GM18520 (cell line): ENCODE measurements at regions not wholly inside any gene's neighbourhood (a gene's known extent, or its start where the extent isn't known, plus 50 kb on each side); places are given as distances from the start of the nearest gene placed in this dataset.

Experiments used
- ATAC-seq: cut with Tn5 transposase; IDR thresholded peaks from one replicate; pipeline ENCODE4 v1.9.1; 2021; ENCODE audit not compliant: unreplicated experiment

DNA sequence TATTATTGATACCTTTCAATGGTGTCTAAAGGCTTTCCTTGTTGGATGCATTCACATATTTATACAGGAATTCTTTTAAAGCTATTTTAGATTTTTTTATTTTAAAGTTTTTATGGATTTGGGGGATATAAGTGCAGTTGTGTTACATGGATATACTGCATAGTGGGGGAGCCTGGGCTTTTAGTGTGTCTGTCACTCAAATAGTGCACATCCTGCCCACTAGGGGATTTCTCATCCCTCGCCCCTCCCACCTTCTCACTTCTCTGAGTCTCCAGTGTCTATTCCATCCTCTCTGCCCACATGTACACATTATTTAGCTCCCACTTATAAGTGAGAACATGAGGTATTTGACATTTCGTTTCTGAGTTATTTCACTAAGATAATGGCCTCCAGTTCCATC lies 154.0 kb upstream of the MKI67 start:
- ATAC-seq, result no peak

DNA sequence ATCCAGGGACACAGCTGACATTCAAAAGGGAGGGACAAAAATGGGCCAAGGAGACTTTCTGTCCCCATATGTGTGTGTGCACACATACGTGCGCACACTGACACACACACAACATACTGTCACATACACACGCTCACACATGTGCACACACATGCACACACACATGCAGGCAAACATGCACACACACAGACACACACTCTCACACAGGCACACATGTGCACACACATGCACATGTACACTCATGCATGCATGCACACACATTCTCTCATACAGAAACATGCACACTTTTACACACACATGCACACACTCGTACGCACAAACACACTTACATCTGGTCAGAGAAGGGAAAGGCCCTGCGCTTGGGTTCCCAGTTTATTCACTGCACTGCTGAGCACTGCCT lies 155.1 kb upstream of the MKI67 start:
- no peak for ATAC-seq

DNA sequence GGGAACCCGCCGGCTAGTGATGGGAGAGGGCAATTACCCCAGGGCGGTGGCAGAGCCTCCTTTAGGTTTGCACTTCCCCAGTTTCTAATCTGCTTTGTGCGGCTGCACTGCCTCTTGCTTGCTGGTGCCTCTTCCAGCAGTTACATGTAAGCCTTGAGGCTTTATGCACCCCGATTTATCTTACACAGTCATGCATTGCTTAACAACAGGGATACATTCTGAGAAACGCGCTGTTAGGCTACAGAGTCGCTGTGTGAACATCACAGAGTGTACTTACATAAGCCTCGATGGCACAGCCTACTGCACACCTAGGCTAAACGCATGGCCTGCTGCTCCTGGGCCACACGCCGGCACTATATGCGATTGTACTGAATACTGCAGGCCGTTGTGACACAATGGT lies 155.6 kb upstream of the MKI67 start:
- ATAC-seq, result no peak

DNA sequence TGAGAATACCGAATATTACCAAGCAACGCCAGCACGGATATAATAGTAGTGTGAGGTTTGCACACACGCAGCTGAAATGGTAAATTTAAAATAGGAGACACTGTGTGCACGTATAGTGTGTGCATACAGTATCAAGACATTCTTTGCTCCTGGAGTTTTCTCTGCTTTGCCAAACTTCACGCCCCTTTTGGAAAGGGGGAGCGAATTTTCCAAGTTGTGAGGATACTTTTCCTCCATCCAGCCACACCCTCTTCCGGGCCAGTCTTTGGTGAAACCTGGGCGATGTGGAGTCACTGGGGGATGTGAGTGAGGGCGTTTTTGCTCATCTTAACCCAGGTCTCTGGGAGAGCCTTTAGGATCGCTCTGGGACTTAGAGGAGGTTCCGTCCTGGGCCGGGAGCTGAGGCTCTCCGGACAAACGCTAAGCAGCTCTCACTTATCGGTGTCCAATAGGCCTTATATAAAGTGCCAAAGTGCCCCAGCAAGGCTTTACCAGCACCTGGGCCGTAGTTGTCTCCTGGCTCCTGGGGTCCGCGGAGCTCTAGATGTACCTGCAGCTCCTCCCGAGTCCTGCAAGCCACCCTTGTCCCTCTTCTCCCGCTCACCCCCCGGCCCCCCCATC lies 160.0 kb upstream of the MKI67 start:
- no peak for ATAC-seq

DNA sequence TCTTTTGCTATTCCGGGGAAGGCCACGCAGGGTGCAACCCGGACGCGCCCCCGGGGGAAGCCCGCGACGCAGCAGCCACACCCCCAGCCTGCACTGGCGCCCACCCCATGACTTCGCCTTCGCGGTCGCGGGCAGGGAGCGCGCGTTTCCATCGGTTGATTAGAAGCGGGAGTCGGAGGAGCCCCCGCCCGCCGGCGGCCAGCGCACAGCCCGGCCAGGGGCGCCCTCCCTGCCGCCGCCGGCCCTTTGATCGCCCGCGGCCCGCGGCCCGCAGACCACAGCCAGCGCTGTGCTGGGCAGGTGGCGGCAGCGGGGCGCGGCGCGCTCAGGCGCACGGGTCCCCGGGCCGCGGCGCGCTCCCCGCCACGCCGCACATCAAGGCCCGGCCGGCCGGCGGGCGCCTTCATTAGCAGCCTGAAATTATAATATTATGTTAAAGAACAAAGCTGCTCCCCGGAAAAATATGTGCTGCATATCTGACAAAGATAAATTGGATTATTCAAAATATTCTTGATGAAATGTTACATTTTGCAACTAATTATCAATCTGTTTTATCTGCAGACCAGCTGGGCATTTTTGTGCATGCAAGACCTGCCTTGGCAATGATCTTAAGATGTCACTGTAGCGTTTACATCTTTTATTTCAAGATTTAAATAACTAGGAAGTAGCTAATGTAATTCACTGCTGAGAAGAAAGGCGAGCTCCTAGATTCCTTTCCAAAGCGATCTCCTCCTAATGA lies 160.7 kb upstream of the MKI67 start:
- no peak for ATAC-seq

DNA sequence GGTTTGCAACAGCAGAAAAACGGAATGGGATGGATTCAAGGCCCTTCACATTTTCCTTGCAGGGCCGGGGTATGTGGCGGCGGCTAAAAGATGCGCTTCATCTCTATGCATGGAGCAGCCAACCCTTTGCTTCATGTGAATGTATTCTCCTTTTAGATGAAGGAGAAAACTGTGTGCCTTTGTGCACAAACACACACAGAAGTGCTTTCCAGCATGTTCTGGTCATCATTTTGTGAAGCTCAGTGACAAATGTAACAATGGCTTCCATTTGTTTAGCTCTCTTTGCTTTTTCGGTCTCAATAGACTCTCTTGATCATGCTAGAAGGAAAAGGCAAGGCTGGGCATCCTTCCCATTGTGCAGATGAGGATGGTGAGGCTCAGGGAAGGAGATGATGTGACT lies 161.7 kb upstream of the MKI67 start:
- ATAC-seq, result no peak

DNA sequence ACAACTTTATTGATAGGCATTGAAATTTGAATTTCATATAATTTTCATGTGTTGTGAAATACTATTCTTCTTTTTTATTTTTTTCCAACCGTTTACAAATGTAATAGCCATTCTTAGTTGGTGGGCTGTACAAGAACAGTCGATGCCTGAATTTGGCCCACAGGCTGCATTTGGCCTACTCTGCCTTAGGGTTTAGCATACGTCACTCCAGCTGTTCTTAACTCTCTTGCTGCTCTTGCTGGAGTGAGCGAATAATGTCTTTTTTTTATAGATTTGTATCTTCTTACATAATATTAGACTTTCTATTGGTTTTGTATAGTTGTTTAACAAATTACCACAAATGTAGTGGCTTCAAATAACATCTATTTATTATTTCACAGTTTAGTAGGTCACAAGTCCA lies 163.4 kb upstream of the MKI67 start:
- ATAC-seq, result no peak

DNA sequence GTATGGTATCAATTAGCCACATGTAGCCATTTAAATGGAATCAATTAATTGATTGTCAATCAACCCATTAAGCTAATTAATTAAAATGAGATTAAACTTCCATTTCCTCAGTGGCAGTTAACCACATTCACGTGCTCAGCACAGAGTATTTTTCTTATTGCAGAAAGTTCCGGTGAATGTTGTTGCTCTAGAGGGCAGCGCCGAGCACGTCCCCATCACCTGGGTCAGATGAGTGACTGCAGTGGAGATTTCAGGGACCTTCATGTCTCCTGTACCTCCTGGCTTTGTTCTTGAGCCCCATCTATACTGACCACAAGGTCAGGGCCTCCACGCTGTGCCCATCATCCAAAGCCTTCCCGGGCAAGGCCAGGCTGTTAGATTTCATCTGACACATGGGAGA lies 168.8 kb upstream of the MKI67 start:
- no peak for ATAC-seq

DNA sequence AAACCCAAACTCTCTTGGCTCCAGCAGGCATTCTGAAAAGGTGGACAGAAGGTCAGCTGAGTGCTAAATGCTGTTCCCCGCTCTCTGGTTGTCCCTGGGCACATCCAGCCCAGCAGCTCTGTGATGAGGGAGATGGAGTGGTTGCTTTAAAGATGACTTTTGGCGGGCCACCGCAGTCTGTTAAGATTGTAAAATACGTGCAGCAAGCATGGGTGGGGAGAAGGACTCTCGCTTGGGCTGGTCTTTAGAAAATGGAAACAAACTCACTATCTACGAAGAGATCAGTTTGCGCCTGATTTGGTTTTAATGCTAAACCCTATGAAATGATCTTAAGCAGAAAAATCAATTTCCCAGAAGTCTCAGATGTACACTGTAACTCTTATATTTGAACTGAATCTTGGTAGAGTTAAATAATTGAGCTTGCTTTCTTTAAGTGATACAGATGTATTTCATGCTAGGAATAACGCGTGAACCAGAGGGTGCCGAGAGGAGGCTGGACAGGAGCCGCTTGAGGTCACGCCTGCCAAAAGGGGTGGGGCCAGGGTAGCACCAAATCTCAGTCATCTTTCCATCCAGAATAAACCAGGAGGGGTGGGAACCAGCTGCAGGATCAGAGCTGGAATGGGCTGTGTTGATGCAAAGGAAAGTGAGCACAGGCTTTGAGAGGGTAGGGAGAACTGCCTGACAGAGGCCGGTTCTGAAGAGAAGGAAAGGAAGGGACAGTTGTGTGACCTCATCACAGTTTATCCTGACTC lies 170.2 kb upstream of the MKI67 start:
- no peak for ATAC-seq

DNA sequence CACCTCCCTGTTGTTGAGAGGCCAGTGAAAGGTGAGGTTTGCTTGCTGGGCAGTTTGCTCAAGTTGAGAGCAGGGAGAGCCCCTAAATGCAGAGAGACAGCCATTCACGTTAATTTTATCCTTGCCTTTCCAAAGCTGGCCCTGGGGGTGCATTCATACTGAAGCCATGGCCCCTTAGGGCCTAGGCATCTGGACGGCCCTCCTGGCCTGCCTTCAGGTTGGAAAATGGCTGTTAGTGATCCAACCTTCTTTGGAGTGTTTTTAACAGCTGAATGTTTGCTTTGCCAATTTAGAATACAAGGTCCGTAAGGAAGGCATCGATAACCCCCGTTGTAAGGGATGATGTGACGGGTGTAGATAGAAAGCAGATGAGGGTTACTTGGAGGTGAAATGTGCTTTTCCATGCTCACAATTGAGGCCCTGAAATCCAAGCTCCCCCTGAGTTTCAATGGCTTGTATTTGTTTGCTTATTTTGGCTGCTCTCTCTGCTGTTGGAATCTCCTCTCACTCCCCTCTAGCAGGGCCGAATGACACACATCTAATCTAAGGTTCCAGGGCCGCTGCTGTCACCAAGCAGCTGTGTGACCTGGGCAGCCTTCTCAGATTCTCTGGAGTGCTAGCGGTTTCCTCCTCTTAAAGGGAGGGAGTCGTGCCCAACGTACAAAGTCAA lies 171.6 kb upstream of the MKI67 start:
- no peak for ATAC-seq

DNA sequence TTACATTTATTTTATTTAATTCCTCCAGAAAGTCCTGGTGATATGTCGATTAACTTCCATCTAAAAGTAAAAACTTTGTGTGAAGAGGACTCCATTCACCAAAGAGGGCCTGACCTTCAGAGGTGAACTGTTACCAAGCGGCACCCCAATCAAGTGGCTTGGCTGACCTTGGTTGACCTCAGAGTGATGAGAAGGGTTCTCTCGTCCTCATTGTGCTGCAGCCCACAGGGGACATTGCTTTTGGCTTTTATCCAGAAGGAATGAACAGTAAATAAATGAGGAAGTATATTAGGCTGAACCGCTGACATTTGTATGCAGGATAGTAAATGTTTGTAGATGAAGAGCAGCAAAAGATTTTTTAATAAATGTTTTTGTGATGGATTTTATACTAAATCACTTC lies 172.4 kb upstream of the MKI67 start:
- ATAC-seq, result no peak

DNA sequence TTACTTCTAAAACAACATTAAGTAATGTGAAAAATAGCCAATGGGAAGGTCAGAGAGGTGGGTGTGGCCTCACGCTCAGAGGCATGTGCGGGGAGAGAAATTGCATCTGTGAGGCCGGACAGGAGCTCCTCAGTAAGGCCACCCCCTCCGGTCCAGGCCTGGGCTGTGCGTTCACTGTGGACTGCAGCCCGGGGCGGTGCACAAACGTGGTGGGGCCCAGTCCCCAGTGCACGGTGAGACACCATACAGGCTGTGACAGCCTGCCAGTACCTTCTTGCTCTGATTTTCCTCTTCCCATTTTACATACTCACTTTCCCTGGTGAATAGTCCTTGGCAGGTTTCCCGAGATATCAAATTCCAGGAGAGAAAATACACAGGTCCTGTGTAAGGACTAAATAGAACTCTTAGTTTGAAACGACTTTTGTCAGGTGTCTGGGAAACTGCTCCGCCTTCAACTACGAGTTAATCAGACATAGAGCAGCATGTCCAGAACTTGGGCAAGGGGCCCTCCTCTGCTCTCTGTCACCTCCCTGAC lies 174.1 kb upstream of the MKI67 start:
- no peak for ATAC-seq

DNA sequence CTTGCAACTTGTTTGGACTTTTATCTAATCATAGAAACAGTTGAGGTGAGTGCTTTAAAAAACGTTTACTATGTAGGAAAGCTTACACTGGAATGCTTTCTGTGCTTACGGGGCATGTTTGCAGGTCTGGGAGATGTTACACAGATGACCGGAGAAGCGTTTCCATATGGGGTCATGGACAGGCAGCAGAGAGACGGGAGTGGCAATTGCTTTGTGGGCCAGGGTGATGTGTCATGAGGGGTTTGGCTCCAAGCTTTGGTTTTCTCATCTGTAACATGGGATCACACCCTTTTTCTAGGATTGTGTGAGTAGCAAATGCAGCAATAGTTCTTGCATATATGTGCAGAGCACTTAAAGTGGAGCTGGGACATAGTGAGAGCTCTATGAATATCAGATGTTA lies 174.8 kb upstream of the MKI67 start:
- no peak for ATAC-seq

DNA sequence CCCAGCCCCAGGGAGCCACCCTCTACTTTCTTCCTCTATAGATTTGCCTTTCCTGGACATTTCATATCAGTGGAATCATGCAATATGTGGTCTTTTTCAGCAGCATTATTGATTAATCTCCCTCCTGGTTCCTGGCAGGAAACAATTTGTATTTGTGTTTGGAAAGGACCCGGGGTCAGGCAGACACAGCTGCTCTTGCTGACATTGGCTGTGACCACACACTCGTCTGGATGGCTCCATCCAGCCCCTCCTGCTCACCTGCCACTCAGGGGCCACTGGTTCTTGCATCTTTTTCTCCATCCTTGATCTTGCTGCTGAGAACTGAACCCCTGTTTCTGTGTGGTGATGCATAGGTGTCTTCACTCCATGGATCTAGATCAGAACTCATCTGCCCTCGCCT lies 176.6 kb upstream of the MKI67 start:
- ATAC-seq, result no peak

DNA sequence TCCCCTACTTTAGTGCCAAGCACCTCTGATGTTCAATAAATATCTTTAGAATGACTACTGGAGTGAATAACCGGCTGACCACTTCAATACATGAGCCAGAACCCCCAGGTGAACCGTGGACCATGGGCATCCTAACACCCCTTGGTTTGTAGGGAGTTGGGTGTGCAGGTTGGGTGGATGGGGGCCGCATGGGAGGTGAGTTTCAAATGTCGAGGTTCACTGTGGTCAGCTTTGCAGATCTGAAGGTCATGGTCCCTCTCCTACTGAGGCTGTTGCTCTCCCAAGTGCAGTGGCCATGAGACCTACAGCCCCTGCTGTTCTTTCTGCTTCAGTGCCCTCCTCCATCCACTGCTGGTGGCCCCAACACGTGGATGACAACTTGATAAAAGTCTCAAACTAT lies 178.0 kb upstream of the MKI67 start:
- no peak for ATAC-seq

DNA sequence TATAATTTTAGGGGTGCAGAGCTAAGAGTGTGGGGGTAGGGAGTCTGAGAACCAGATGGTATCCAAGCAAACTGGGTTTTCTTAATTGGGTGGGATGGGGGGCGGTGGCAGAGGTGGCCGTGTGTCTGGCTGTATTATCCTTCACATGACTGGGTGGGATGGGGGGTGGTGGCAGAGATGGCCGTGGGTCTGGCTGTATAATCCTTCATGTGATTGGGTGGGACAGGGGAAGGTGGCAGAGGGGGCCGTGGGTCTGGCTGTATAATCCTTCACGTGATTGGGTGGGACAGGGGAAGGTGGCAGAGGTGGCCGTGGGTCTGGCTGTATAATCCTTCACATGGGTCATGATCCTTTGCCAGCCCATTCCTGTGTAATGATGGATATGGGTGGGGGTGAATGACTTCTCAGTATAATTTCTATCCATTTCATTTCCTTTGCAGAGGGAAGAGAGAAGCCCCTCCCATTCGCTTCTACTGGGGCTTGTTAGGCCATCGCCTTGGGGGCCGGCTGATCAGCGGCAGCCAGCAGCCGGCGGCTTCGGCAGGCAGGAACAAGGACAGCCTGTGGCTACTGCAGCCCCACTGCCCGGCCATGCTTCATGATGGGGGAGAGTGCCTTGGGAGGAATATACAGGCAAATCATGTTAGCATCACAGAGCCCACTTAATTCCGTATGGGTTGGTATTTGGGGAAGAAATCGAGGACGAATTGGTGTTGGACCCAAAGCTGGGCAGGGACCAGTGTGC lies 179.6 kb upstream of the MKI67 start:
- ATAC-seq, result no peak

DNA sequence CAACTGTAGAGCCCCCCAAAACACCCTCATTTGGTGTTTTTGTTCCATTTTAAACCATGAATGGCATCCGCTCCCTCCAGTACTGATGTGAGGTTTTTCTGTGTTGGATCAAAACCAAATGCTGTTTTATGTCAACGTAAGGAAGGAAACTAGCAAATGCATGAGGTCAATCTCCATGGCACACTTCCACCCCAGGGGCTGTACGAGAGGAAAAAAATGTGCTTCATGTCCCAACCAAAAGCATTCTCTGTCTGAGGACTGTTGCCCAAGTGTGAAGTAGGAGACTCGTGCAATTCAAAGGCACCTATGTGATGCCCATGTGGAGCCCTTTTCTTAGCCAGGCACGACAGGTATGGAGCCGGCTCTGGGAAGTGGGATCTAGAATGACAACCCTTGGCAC lies 180.3 kb upstream of the MKI67 start:
- ATAC-seq, result no peak

DNA sequence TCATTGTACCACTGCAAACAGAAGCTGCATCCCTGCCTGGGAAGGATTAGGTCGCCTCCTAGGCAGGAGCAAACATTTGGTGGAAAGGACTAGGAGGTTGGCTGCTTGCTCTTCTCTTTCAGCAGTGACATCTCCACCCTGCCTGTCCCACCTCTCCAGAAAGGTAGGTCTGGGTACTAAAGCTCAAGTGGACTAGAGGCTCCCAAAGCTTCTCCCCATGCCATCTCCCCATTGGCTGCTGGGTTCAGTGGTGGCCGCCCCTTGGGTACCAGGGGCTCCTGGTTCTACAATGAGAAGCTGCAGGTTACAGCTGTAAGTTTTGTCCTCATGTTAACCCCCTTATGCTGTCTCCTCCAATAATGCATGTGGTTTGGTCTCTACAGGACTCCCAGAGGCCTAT lies 180.7 kb upstream of the MKI67 start:
- ATAC-seq, result no peak

DNA sequence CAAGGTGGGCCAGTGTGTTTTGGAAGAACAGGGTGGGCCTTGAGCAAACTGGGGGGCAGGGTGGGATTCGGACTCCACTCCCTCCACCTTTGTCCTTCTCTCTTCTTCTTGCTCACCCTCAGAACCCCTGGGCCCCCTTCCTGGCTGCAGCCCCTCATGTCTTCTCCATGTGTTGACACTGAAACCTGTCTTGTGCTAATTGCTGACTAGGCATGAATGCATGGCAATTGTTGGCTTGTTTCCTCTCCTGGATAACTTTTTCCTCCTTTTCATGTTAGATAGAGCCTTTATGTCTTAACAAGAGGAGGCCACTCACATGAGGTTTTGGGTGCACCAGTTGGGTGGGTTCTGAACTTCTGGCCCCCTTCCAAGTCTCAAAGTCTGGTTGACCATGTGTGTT lies 181.6 kb upstream of the MKI67 start:
- no peak for ATAC-seq

DNA sequence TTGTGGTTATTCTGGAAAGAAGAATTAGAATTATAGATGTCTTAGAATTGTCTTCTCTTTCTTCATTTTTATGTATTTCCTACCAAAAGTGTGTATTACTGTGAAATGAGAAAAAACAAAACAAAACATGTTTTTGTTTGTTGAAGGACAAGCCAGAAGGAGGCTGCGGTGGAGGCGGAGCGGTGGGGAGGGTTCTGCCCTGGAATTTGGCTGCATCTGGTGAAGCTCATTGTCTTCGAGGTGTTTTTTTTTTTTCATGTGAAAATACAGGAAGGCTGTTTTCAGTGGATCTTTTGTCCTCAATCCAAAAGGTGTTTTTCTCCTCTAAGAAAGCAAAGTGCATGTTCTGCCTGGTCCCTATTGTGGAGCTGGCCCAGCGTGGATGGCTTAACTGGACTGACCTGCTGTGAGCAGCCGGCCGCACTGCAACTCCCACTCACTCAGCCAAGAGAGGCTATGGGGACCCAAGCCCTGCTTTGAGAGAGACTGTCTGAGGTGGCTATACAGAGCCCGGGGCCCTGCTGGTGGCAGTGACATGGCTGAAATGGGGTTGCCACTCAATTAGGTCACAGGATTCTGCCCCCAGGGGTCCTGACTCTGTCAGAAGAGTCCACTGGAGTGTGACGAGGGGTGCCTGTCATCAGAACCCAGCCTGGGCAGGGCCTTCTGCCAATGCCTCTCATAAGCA lies 184.9 kb upstream of the MKI67 start:
- ATAC-seq, result no peak
